ENCODE measurements at regions not wholly inside any gene's neighbourhood (a gene's known extent, or its start where the extent isn't known, plus 50 kb on each side); places are given as distances from the start of the nearest gene placed in this dataset.

GRCh38 chr11:92808022-92808421 lies 161.4 kb upstream of the MTNR1B start:
- no peak for DNase-seq

- no peak for DNase-seq
Measured at GRCh38 chr11:92810423-92811064, 158.9 kb upstream of the MTNR1B start.

- no peak for DNase-seq
Measured at GRCh38 chr11:92811341-92811740, 158.1 kb upstream of the MTNR1B start.

- no peak for DNase-seq
Measured at GRCh38 chr11:92812841-92813240, 156.6 kb upstream of the MTNR1B start.

- no peak for DNase-seq
Measured at GRCh38 chr11:92819830-92820229, 149.6 kb upstream of the MTNR1B start.

- no peak for DNase-seq
Measured at GRCh38 chr11:92820860-92821259, 148.6 kb upstream of the MTNR1B start.

- no peak for DNase-seq
Measured at GRCh38 chr11:92822410-92822809, 147.0 kb upstream of the MTNR1B start.

- DNase-seq: no peak
Measured at GRCh38 chr11:92826136-92826535, 143.3 kb upstream of the MTNR1B start.

- no peak for DNase-seq
Measured at GRCh38 chr11:92826603-92827002, 142.8 kb upstream of the MTNR1B start.

GRCh38 chr11:92827132-92827531 lies 142.3 kb upstream of the MTNR1B start:
- peak; percentile 28 for DNase-seq

- DNase-seq: no peak
Measured at GRCh38 chr11:92828556-92828955, 140.9 kb upstream of the MTNR1B start.

GRCh38 chr11:92829121-92829520 lies 140.3 kb upstream of the MTNR1B start:
- DNase-seq: no peak

GRCh38 chr11:92829671-92830070 lies 139.8 kb upstream of the MTNR1B start:
- no peak for DNase-seq

- DNase-seq: no peak
Measured at GRCh38 chr11:92830377-92831155, 138.9 kb upstream of the MTNR1B start.

- no peak for DNase-seq
Measured at GRCh38 chr11:92834296-92835020, 135.0 kb upstream of the MTNR1B start.

GRCh38 chr11:92837595-92837994 lies 131.9 kb upstream of the MTNR1B start:
- no peak for DNase-seq

GRCh38 chr11:92838759-92839310 lies 130.6 kb upstream of the MTNR1B start:
- peak; percentile 56 for DNase-seq

- DNase-seq: no peak
Measured at GRCh38 chr11:92839450-92839849, 130.0 kb upstream of the MTNR1B start.

- no peak for DNase-seq
Measured at GRCh38 chr11:92841719-92842118, 127.7 kb upstream of the MTNR1B start.

GRCh38 chr11:92843455-92843854 lies 126.0 kb upstream of the MTNR1B start:
- DNase-seq: no peak

GRCh38 chr11:92844197-92844596 lies 125.3 kb upstream of the MTNR1B start:
- DNase-seq: no peak

GRCh38 chr11:92845390-92845789 lies 124.1 kb upstream of the MTNR1B start:
- no peak for DNase-seq

GRCh38 chr11:92845805-92846204 lies 123.6 kb upstream of the MTNR1B start:
- no peak for DNase-seq

All from femur (tissue), 1 donor.